Left lobe of liver (tissue), 2 donors: ENCODE measurements at regions not wholly inside any gene's neighbourhood (a gene's known extent, or its start where the extent isn't known, plus 50 kb on each side); places are given as distances from the start of the nearest gene placed in this dataset.

Experiments
- ATAC-seq: fragments of 200-7000 bp; cut with Tn5 transposase; one replicate; pipeline ENCODE4 v1.9.1; 2020; ENCODE audit warnings: mild to moderate bottlenecking, moderate library complexity
- DNase-seq: peaks from one replicate; pipeline ENCODE4 v3.0.0-alpha.2; 2020; ENCODE audit warnings: low spot score
- donor health status: DM: no; HTN: no; CAD: no; lungs with moderate emphysema.
- donor health status: DM: no; HTN: yes; CAD: no.

- DNase-seq (no peak), ATAC-seq (no peak)
Measured at GRCh38 chrY:19365321-19365720, 379.2 kb downstream of the KDM5D start.

DNA sequence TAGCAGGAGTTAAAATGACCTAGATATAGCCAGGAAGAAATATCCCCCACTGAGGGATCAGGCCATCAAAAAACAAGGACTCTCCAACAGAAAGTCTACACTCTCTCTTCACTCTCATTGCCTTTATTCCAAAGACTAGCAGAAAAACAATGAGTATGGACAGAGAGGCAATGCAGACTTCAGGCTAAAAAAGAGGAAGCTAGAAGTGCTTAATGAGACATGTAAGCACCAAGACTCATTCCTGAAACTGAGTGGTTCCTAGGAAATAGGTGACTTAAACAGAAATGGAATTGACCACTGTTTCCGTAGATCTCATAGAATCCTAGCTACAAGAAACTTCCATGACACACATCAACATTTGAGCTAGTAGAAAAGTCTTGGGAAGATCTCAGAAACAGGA is 387.3 kb downstream of the KDM5D start:
- ATAC-seq = no peak
- DNase-seq = no peak

DNA sequence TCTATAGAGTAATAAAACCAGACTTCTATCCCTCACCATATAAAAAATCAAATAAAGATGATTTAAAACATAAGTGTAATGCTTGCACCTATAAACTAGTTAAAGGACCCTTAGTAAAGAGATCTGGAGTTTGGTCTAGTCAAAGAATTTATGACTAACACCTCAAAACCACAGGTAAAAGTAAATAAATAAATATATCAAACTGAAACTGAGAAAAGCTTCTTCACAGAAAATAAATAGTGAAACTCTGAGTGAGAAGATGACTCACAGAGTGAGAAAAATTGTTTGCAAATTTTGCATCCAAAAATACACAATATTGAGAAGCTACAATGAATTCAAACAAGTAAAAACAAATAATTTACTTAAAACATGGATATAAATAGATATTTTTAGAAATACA is 387.8 kb downstream of the KDM5D start:
- DNase-seq (no peak), ATAC-seq (no peak)

GRCh38 chrY:19354857-19355173 is 389.7 kb downstream of the KDM5D start:
- ATAC-seq (no peak), DNase-seq (no peak)

- DNase-seq = no peak
Measured at GRCh38 chrY:19354061-19354856, 390.3 kb downstream of the KDM5D start.

GRCh38 chrY:19351616-19352015 is 392.9 kb downstream of the KDM5D start:
- ATAC-seq (no peak), DNase-seq (no peak)

More at GRCh38 chrY:19354061-19354856, 390.3 kb downstream of the KDM5D start:
- no peak for ATAC-seq

- DNase-seq (no peak), ATAC-seq (no peak)
Measured at GRCh38 chrY:19321701-19322100, 422.8 kb downstream of the KDM5D start.

GRCh38 chrY:19319135-19319534 is 425.4 kb downstream of the KDM5D start:
- DNase-seq (no peak), ATAC-seq (no peak)

DNA sequence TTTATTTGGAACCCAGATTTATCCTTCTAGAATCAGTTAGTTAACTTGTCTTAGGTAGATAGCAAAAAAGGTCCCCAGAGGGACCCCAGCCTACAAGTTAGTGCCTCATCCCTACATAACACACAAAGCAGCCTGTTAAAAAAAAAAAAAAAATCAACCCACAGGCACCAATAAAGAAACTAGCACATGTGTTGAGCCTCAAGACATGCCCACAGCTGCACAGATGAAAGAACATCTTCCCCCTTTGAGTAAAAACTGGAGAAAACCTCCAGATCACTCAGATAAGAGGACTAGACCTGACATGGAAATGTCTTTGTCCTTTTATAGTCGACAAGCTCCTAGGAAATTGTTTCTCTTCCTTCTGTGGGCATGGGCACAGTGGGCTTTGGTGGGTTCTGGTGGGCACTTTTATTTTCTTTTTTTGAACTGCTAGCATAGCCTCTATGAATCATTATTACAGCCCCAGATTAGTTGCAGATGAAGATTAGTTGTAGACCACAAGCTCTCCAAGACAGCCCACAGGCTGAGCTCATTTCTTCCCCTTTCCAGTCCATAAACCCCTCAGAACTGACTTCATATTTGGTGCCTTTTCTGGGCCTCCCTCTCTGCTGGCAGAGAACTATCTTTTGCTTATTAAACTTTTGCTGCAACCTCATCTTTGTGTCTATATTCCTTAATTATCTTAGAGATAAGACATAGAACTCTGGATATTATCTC is 427.1 kb downstream of the KDM5D start:
- no peak for DNase-seq
- no peak for ATAC-seq

- ATAC-seq = no peak
Measured at GRCh38 chrY:19307627-19308026, 436.9 kb downstream of the KDM5D start.

DNA sequence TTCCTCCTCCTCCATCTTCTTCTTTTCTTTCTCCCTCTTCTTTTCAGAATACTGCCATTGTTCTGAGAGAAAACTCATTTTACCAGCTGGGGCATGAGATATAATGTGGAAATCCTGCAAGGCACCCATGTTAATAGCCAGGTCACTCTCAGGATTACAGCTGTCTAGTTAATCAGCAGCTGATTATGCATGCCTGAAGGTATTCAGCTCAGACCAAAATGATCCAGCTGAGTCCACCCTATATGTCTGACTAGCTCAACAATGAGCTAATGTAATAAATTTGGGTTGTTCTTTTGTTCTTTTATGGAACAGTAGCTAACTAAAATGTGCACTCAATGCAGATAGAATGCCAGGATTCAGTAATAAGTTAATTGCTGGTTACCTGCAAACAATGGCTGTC is 441.4 kb downstream of the KDM5D start:
- no peak for ATAC-seq

More at GRCh38 chrY:19307627-19308026, 436.9 kb downstream of the KDM5D start:
- DNase-seq = no peak

DNA sequence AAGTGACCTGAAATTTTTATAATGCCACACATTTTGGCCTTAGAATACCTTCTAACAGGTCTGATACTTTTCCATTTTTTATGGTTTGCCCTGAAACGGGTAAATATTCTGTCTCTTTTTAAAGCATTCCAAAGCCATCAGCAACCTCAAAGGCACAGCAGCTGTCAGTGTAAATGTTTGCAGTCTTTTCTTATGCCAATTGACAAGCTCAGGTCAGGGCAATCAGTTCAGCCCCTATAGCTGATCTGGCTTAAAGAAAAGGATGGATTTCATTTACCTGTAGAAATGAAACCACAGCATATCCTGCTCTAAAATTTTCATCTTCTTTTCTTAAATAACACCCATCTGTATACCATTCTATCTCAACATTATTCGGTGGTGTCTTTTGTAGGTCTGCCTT is 453.6 kb downstream of the KDM5D start:
- ATAC-seq = no peak

More for the DNA sequence above, 441.4 kb downstream of the KDM5D start:
- no peak for DNase-seq

GRCh38 chrY:19274076-19274475 is 470.4 kb downstream of the KDM5D start:
- ATAC-seq (no peak), DNase-seq (no peak)

More for the DNA sequence above, 453.6 kb downstream of the KDM5D start:
- no peak for DNase-seq

- ATAC-seq (no peak), DNase-seq (no peak)
Measured at GRCh38 chrY:19268331-19268730, 476.2 kb downstream of the KDM5D start.

- DNase-seq = no peak
- no peak for ATAC-seq
Measured at GRCh38 chrY:19265404-19265803, 479.1 kb downstream of the KDM5D start.

GRCh38 chrY:19262310-19262709 is 482.2 kb downstream of the KDM5D start:
- peak; percentile 31 for ATAC-seq
- DNase-seq = no peak

GRCh38 chrY:19232276-19232994 is 458.9 kb upstream of the HSFY2 start:
- no peak for ATAC-seq
- no peak for DNase-seq

DNA sequence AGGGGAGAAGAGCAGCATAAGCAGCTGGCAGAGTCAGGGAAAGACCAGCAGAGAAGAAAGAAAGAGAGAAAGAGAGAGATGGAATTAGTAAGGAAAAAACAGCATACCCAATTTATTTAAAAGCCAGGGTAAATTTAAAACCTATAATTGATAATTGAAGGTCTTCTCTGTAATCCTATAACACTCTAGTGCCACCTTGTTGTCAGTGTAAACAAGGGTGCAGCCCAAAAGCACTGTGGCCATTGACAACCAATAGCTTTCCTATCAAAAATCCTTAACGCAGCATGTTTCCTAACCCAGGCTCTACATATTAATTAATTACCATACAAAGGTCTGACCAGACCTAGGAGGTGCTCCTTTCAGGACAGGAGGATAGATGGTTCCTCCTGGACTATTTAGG is 447.2 kb upstream of the HSFY2 start:
- ATAC-seq (no peak), DNase-seq (no peak)

- peak; percentile 91 for ATAC-seq
- no peak for DNase-seq
Measured at GRCh38 chrY:19208915-19209314, 435.4 kb upstream of the HSFY2 start.

- ATAC-seq = no peak
- no peak for DNase-seq
Measured at GRCh38 chrY:19207048-19207447, 433.5 kb upstream of the HSFY2 start.

- DNase-seq (no peak), ATAC-seq (no peak)
Measured at GRCh38 chrY:19180824-19181223, 407.3 kb upstream of the HSFY2 start.

- DNase-seq = no peak
- ATAC-seq = no peak
Measured at GRCh38 chrY:19168202-19168565, 394.6 kb upstream of the HSFY2 start.
